ENCODE measurements at regions not wholly inside any gene's neighbourhood (a gene's known extent, or its start where the extent isn't known, plus 50 kb on each side); places are given as distances from the start of the nearest gene placed in this dataset.
A peak's percentile ranks its signal among the peaks of the same experiment; 100 is the strongest.
"Not testable (repeated sequence)": the region's sequence is repeated elsewhere in the genome, so short reads cannot be mapped to it uniquely, and the experiment has no call there.

- no peak for TF ChIP-seq ZFP41 (CRISPR knock-in tag; IDR thresholded peaks at IDR 0.05; ENCODE audit: borderline replicate concordance)
- TF ChIP-seq PHF20 (CRISPR knock-in tag; IDR thresholded peaks at IDR 0.05) = no peak
- TF ChIP-seq GMEB1 (CRISPR knock-in tag; IDR thresholded peaks at IDR 0.05; ENCODE audit: borderline replicate concordance) = no peak
- TF ChIP-seq MTA3 (CRISPR knock-in tag; IDR thresholded peaks at IDR 0.05) = no peak
Measured at GRCh38 chr5:115696141-115696650, 70.4 kb upstream of the TMED7 start (continued).

GRCh38 chr5:115695310-115695880 is 69.6 kb upstream of the TMED7 start:
- ATAC-seq (no peak), FAIRE-seq (no peak), DNase-seq (ENCODE audit: low spot score) (no peak)
- H3K4me2 ChIP-seq (ENCODE audit: low read depth, low read length) = no peak overlapping the region
- H3K9me3 ChIP-seq (ENCODE audit: low read length) = no peaks in the 10 kb centered on the region
- no peaks in the 10 kb centered on the region for H3K27me3 ChIP-seq (ENCODE audit: control insufficient read depth in 1 of 2, insufficient read depth in 2 of 2, low read length in 2 of 2)
- H4K20me1 ChIP-seq (ENCODE audit: insufficient read depth, low read length) = no peaks in the 10 kb centered on the region
- ChIA-PET POLR2A (no interaction called here), CTCF (ENCODE audit: low intra/inter-chr PET ratio, low total read pairs) (no interaction called here)
- intact Hi-C loops (cut with micrococcal nuclease; ENCODE audit: unreplicated experiment) = no loop called here
- H3K27ac ChIP-seq (ENCODE audit: extremely low read length, insufficient read depth, low read length) = no peak overlapping the region
- no TSS peak for BruUV-seq (replicated peaks)
- no peaks in the 10 kb centered on the region for H3K79me2 ChIP-seq (ENCODE audit: insufficient read depth, low read length)
- WGBS (ENCODE audit: low lambda C conversion rate) = 31% methylated on average over 4 of the region's 4 CpGs
- H3K4me1 ChIP-seq (ENCODE audit: insufficient read depth, low read length) = peaks cover 10% of the 10 kb centered on the region
- in situ Hi-C loops (cut with HindIII; ENCODE audit: extremely low pct_ligation_motif_present, low pct_unique_long_range_greater_than_20kb) = no loop called here
- no peak overlapping the region for H2AFZ ChIP-seq (ENCODE audit: low read length)
- no peak overlapping the region for H3K4me3 ChIP-seq (replicated peaks in 1 of 3; ENCODE audit: insufficient read depth in 1 of 3, low read depth in 2 of 3, low read length in 3 of 3)
- no peaks in the 10 kb centered on the region for H3K36me3 ChIP-seq (replicated peaks in 1 of 2; ENCODE audit: control insufficient read depth in 1 of 2, insufficient read depth in 2 of 2, low read length in 2 of 2)
- no peak overlapping the region for H3K9ac ChIP-seq (ENCODE audit: insufficient read depth, low read depth, low read length)
- peak; percentile 60 to 84; a peak in 3 of 4 replicates for TF ChIP-seq MAFK (conservative IDR thresholded peaks at IDR 0.05 in 1 of 2, IDR thresholded peaks at IDR 0.05 in 1 of 2; ENCODE audit: low read length in 2 of 2)
- TF ChIP-seq HOXA3 (CRISPR knock-in tag; IDR thresholded peaks at IDR 0.05) = no peak
- no peak for TF ChIP-seq ZNF329 (CRISPR knock-in tag; IDR thresholded peaks at IDR 0.05; ENCODE audit: low read depth)
- TF ChIP-seq MAFF (IDR thresholded peaks at IDR 0.05; ENCODE audit: low read depth, low read length) = peak; percentile 65
- no peak for TF ChIP-seq FOXO4 (CRISPR knock-in tag; conservative IDR thresholded peaks at IDR 0.05)
- TF ChIP-seq SRY (CRISPR knock-in tag; IDR thresholded peaks at IDR 0.05) = no peak
- no peak for TF ChIP-seq SMARCC2 (IDR thresholded peaks at IDR 0.05)

- H3K4me2 ChIP-seq (ENCODE audit: low read depth, low read length); BruUV-seq (replicated peaks); H3K36me3 ChIP-seq (replicated peaks in 1 of 2; ENCODE audit: control insufficient read depth in 1 of 2, insufficient read depth in 2 of 2, low read length in 2 of 2); in situ Hi-C loops (cut with HindIII; ENCODE audit: extremely low pct_ligation_motif_present, low pct_unique_long_range_greater_than_20kb); H3K4me3 ChIP-seq (replicated peaks in 1 of 3; ENCODE audit: insufficient read depth in 1 of 3, low read depth in 2 of 3, low read length in 3 of 3); H3K9ac ChIP-seq (ENCODE audit: insufficient read depth, low read depth, low read length); FAIRE-seq; H3K27me3 ChIP-seq (ENCODE audit: control insufficient read depth in 1 of 2, insufficient read depth in 2 of 2, low read length in 2 of 2); DNase-seq (ENCODE audit: low spot score); H2AFZ ChIP-seq (ENCODE audit: low read length); POLR2A ChIA-PET; ATAC-seq; intact Hi-C loops (cut with micrococcal nuclease; ENCODE audit: unreplicated experiment); CTCF ChIA-PET (ENCODE audit: low intra/inter-chr PET ratio, low total read pairs); H3K9me3 ChIP-seq (ENCODE audit: low read length); H4K20me1 ChIP-seq (ENCODE audit: insufficient read depth, low read length); H3K79me2 ChIP-seq (ENCODE audit: insufficient read depth, low read length); H3K4me1 ChIP-seq (ENCODE audit: insufficient read depth, low read length); H3K27ac ChIP-seq (ENCODE audit: extremely low read length, insufficient read depth, low read length): not testable (repeated sequence)
- WGBS (ENCODE audit: low lambda C conversion rate) = 45% methylated on average over 3 of the region's 3 CpGs
Measured at GRCh38 chr5:115691814-115692213, 66.0 kb upstream of the TMED7 start.

Measured in HepG2 (cell line).